Transverse colon (tissue), 4 donors: ENCODE measurements at regions not wholly inside any gene's neighbourhood (a gene's known extent, or its start where the extent isn't known, plus 50 kb on each side); places are given as distances from the start of the nearest gene placed in this dataset.
"Not testable (repeated sequence)": the region's sequence is repeated elsewhere in the genome, so short reads cannot be mapped to it uniquely, and the experiment has no call there.

Source experiments
- DNase-seq: peaks from one replicate; pipeline ENCODE4 v3.0.0-alpha.2; 2019
- H3K27ac ChIP-seq, 4 donors: fragments of 200-600 bp; sonication (generic); 2 replicates each; pipeline ENCODE4 v1.5.1; 2016 to 2018; ENCODE audit warnings: inconsistent platforms in 4 of 4
- H3K27me3 ChIP-seq: fragments of 200-600 bp; sonication (generic); 2 replicates; pipeline ENCODE4 v1.5.1; 2017; ENCODE audit warnings: inconsistent platforms
- H3K36me3 ChIP-seq, 4 donors: fragments of 200-600 bp; sonication (generic); 2 replicates each; pipeline ENCODE4 v1.5.1; 2017 to 2019; ENCODE audit warnings: inconsistent platforms in 4 of 4
- H3K4me1 ChIP-seq, 4 donors: fragments of 200-600 bp; sonication (generic); 2 replicates each; pipeline ENCODE4 v1.5.1; 2017 to 2020; ENCODE audit warnings: inconsistent platforms in 4 of 4
- H3K4me3 ChIP-seq, 4 donors: fragments of 200-600 bp; sonication (generic); 1 replicate in 1 of 4; 2 replicates in 3 of 4; pipeline versions ENCODE4 v1.5.1 to v1.6.1; 2017 to 2019; ENCODE audit warnings: inconsistent platforms in 4 of 4
- H3K9me3 ChIP-seq, 2 donors: fragments of 200-600 bp; sonication (generic); 2 replicates each; pipeline ENCODE4 v1.5.1; 2017 to 2019; ENCODE audit warnings: inconsistent platforms in 2 of 2
- CTCF ChIP-seq, 5 experiments: fragments of 200-600 bp in 3 of 5; fragments of 450-650 bp in 2 of 5; sonication (generic) in 3 of 5; IDR thresholded peaks; 1 replicate in 2 of 5; 2 replicates in 3 of 5; pipeline ENCODE4 v1.5.1; 2016 to 2017; ENCODE audit warnings: antibody characterized with exemption in 5 of 5, inconsistent platforms in 3 of 5, mild to moderate bottlenecking in 2 of 5, moderate library complexity in 1 of 5
- EP300 ChIP-seq: sonication (generic); formaldehyde crosslinking; IDR thresholded peaks from one replicate; pipeline ENCODE4 v1.6.1; 2017; ENCODE audit warnings: antibody characterized with exemption, low read depth
- POLR2A ChIP-seq: fragments of 450-650 bp; IDR thresholded peaks from one replicate; pipeline ENCODE4 v1.6.1; 2016; ENCODE audit warnings: antibody characterized with exemption, mild to moderate bottlenecking, moderate library complexity
- POLR2AphosphoS5 ChIP-seq, 3 donors: sonication (generic); formaldehyde crosslinking; IDR thresholded peaks; one replicate each; pipeline ENCODE4 v1.6.1; 2016; ENCODE audit warnings: antibody characterized with exemption in 3 of 3
- WGBS, 2 donors: methylation state at CpG; one replicate each; pipeline ENCODE4 v1.1.5; 2018; ENCODE audit warnings: low coverage in 1 of 2; 5-methylcytosine and 5-hydroxymethylcytosine counted together
- in situ Hi-C, 4 donors: fragments of 200-750 bp; cut with MboI; loops; one replicate each; pipeline versions ENCODE4 v1.15.0 to v1.15.1; 2017; ENCODE audit warnings: low sequenced_read_pairs in 3 of 4, low pct_ligation_motif_present in 1 of 4, low pct_unique_long_range_greater_than_20kb in 1 of 4
- intact Hi-C: fragments of 100-400 bp; cut with DNase I; formaldehyde crosslinking; loops from one replicate; pipeline ENCODE4 v1.15.1; 2023; ENCODE audit warnings: low total_unique reads

GRCh38 chr5:17331651-17332050 is 114.2 kb downstream of the BASP1 start:
- no peaks in the 10 kb centered on the region for H3K27me3 ChIP-seq
- H3K9me3 ChIP-seq: no peaks in the 10 kb centered on the region
- no peak overlapping the region for H3K4me3 ChIP-seq
- no peak overlapping the region for H3K27ac ChIP-seq
- H3K36me3 ChIP-seq: no peaks in the 10 kb centered on the region
- WGBS, 2 donors: 93 to 95% methylated on average over 4 of the region's 4 CpGs
- DNase-seq: no peak
- intact Hi-C loops: no loop called here
- in situ Hi-C loops: no loop called here
- TF ChIP-seq POLR2AphosphoS5 (IDR thresholded peaks at IDR 0.05) (no peak), POLR2A (no peak), CTCF (IDR thresholded peaks at IDR 0.05) (no peak), EP300 (no peak)
- peaks cover 0 to 11% (median 0%) of the 10 kb centered on the region in 4 donors for H3K4me1 ChIP-seq

- no peak overlapping the region for H3K27ac ChIP-seq
- in situ Hi-C loops: no loop called here
- no peak overlapping the region for H3K4me3 ChIP-seq
- H3K36me3 ChIP-seq: no peaks in the 10 kb centered on the region
- no peak for TF ChIP-seq POLR2AphosphoS5 (IDR thresholded peaks at IDR 0.05)
- no peak for TF ChIP-seq POLR2A
- TF ChIP-seq CTCF (IDR thresholded peaks at IDR 0.05): no peak
- no peak for TF ChIP-seq EP300
- no peaks in the 10 kb centered on the region for H3K9me3 ChIP-seq
- H3K27me3 ChIP-seq: no peaks in the 10 kb centered on the region
- intact Hi-C loops: no loop called here
- no peak for DNase-seq
- 78 to 88% methylated on average over 2 to 3 of the region's 3 CpGs for WGBS, 2 donors
- H3K4me1 ChIP-seq: no peaks in the 10 kb centered on the region
Observed at GRCh38 chr5:17333755-17334154, 116.3 kb downstream of the BASP1 start.

GRCh38 chr5:17336054-17336453 is 118.6 kb downstream of the BASP1 start:
- Histone ChIP-seq H3K9me3 (no peaks in the 10 kb centered on the region), H3K4me1 (no peaks in the 10 kb centered on the region), H3K36me3 (no peaks in the 10 kb centered on the region), H3K27me3 (no peaks in the 10 kb centered on the region), H3K4me3 (no peak overlapping the region), H3K27ac (no peak overlapping the region)
- intact Hi-C loops (no loop called here), in situ Hi-C loops (no loop called here)
- DNase-seq: no peak
- 85 to 100% methylated on average over 1 of the region's 1 CpG for WGBS, 2 donors
- TF ChIP-seq POLR2AphosphoS5 (IDR thresholded peaks at IDR 0.05) (no peak), POLR2A (no peak), CTCF (IDR thresholded peaks at IDR 0.05) (no peak), EP300 (no peak)

DNA sequence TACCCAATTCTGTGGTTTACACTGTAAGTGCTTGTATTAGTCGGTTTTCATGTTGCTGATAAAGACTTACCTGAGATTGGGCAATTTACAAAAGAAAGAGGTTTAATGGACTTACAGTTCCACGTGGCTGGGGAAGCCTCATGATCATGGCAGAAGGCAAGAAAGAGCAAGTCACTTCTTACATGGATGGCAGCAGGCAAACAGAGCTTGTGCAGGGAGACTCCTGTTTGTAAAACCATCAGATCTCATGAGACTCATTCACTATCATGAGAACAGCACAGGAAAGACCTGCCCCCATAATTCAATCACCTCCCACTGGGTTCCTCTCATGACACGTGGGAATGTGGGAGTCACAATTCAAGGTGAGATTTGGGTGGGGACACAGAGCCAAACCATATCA is 119.3 kb downstream of the BASP1 start:
- intact Hi-C loops, H3K4me3 ChIP-seq, H3K9me3 ChIP-seq, DNase-seq, H3K36me3 ChIP-seq, H3K4me1 ChIP-seq, H3K27me3 ChIP-seq, in situ Hi-C loops, H3K27ac ChIP-seq: not testable (repeated sequence)
- 60 to 80% methylated on average over 2 to 3 of the region's 3 CpGs for WGBS, 2 donors

DNA sequence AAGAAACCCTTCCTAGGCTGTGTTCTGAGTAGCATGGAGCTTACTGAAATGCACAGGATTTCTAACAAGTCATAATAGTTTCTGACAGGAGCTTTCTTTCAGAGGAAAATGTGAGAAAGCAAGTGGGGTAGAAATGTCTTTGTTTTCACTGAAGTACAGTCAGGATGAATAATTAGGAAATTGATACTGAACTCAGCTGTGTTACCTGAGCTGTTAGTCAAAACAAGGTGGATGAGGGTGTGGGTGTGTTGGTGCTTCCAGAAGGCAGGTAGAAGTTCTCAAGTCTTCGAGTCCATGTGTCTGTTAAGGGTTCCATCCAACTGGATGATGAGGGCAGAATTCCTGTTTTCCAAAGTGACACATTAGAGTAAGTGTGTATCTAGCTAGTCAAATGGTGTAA is 122.4 kb downstream of the BASP1 start:
- no peak for DNase-seq
- 95% methylated on average over 1 of the region's 1 CpG; no CpG with 5 or more reads in 1 of the 2 donors for WGBS, 2 donors
- Histone ChIP-seq H3K27ac (no peak overlapping the region), H3K36me3 (no peaks in the 10 kb centered on the region), H3K9me3 (no peaks in the 10 kb centered on the region), H3K4me3 (no peak overlapping the region), H3K27me3 (no peaks in the 10 kb centered on the region), H3K4me1 (no peaks in the 10 kb centered on the region)
- TF ChIP-seq POLR2AphosphoS5 (IDR thresholded peaks at IDR 0.05) (no peak), POLR2A (no peak), CTCF (IDR thresholded peaks at IDR 0.05) (no peak)
- intact Hi-C loops: no loop called here
- in situ Hi-C loops: no loop called here
